ENCODE measurements at regions not wholly inside any gene's neighbourhood (a gene's known extent, or its start where the extent isn't known, plus 50 kb on each side); places are given as distances from the start of the nearest gene placed in this dataset.
A peak's percentile ranks its signal among the peaks of the same experiment; 100 is the strongest.

DNA sequence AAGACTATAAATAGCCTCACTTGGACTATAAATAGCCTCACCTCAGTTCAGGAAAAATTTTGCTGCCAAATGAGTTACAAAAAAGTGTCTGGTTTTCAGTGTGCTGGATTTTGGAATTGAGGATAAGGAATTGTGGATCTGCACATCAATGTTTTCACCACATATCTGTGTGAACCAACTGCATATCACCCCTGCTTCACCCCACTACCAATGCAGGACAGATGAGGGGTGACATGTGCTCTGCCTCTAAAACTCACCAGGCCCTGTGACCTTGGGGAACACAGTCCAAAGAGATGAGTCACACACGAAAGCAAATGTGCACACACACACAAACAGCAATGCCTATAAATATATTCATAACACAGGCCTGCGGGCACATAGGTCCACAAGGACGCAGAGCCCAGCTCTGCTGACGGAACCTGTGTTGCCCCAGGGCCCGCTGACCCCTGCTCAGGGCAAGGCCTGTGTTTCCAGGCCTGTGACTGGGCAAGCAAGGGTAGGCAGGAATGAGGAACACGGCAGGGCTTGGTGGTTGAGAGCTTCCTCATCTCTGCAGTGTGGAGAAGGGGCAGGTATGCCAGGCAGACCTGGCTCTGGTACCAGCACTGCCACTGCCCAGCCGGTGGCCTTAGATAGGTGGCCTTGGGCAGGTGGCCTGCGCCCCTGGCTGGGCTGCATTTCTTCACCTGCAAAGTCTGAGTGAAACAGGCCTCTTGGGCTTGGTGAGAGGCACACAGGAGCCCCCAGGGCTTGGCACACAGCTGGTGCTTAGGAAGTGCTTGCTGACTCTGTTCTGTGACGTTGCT is 82.4 kb downstream of the ARL6IP4 start (continued):
- no peak for TF ChIP-seq U2AF2 (IDR thresholded peaks at IDR 0.05; ENCODE audit: low read depth, low read length)
- TF ChIP-seq, protein P1, sequence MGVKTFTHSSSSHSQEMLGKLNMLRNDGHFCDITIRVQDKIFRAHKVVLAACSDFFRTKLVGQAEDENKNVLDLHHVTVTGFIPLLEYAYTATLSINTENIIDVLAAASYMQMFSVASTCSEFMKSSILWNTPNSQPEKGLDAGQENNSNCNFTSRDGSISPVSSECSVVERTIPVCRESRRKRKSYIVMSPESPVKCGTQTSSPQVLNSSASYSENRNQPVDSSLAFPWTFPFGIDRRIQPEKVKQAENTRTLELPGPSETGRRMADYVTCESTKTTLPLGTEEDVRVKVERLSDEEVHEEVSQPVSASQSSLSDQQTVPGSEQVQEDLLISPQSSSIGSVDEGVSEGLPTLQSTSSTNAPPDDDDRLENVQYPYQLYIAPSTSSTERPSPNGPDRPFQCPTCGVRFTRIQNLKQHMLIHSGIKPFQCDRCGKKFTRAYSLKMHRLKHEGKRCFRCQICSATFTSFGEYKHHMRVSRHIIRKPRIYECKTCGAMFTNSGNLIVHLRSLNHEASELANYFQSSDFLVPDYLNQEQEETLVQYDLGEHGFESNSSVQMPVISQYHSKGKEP (CRISPR knock-in tag; IDR thresholded peaks at IDR 0.05): no peak
- TF ChIP-seq U2AF1 (optimal IDR thresholded peaks at IDR 0.05; ENCODE audit: low read depth, low read length): no peak
- no peak for TF ChIP-seq KDM6A (CRISPR knock-in tag; IDR thresholded peaks at IDR 0.05; ENCODE audit: low read depth)
- TF ChIP-seq JDP2 (CRISPR knock-in tag; IDR thresholded peaks at IDR 0.05; ENCODE audit: borderline replicate concordance): no peak
- TF ChIP-seq ZNF547 (CRISPR knock-in tag; IDR thresholded peaks at IDR 0.05): no peak
- TF ChIP-seq MAZ (IDR thresholded peaks at IDR 0.05; ENCODE audit: borderline replicate concordance, low read depth, low read length): no peak
- no peak for TF ChIP-seq MAZ (CRISPR knock-in tag; IDR thresholded peaks at IDR 0.05; ENCODE audit: low read depth)
- TF ChIP-seq KDM2A (CRISPR knock-in tag; IDR thresholded peaks at IDR 0.05; ENCODE audit: borderline replicate concordance, low read depth): peak; percentile 78
- no peak for TF ChIP-seq NFE2L2 (IDR thresholded peaks at IDR 0.05; ENCODE audit: low read length)
- peak; percentile 41; the same call in 1 of the 2 replicates for TF ChIP-seq NR2F2 (IDR thresholded peaks at IDR 0.05; ENCODE audit: borderline replicate concordance, low read depth)
- TF ChIP-seq ZNF121 (CRISPR knock-in tag; IDR thresholded peaks at IDR 0.05): no peak
- TF ChIP-seq ZNF431 (CRISPR knock-in tag; IDR thresholded peaks at IDR 0.05; ENCODE audit: borderline replicate concordance, low read depth): no peak
- TF ChIP-seq MAFG (CRISPR knock-in tag; IDR thresholded peaks at IDR 0.05): no peak
- no peak for TF ChIP-seq CENPT (CRISPR knock-in tag; IDR thresholded peaks at IDR 0.05; ENCODE audit: low read depth)
- no peak for TF ChIP-seq IKZF1 (IDR thresholded peaks at IDR 0.05)
- no peak for TF ChIP-seq TOE1 (CRISPR knock-in tag; IDR thresholded peaks at IDR 0.05)
- no peak for TF ChIP-seq SMAD9 (CRISPR knock-in tag; IDR thresholded peaks at IDR 0.05)
- no peak for TF ChIP-seq MIXL1 (CRISPR knock-in tag; IDR thresholded peaks at IDR 0.05)
- TF ChIP-seq, protein P2, sequence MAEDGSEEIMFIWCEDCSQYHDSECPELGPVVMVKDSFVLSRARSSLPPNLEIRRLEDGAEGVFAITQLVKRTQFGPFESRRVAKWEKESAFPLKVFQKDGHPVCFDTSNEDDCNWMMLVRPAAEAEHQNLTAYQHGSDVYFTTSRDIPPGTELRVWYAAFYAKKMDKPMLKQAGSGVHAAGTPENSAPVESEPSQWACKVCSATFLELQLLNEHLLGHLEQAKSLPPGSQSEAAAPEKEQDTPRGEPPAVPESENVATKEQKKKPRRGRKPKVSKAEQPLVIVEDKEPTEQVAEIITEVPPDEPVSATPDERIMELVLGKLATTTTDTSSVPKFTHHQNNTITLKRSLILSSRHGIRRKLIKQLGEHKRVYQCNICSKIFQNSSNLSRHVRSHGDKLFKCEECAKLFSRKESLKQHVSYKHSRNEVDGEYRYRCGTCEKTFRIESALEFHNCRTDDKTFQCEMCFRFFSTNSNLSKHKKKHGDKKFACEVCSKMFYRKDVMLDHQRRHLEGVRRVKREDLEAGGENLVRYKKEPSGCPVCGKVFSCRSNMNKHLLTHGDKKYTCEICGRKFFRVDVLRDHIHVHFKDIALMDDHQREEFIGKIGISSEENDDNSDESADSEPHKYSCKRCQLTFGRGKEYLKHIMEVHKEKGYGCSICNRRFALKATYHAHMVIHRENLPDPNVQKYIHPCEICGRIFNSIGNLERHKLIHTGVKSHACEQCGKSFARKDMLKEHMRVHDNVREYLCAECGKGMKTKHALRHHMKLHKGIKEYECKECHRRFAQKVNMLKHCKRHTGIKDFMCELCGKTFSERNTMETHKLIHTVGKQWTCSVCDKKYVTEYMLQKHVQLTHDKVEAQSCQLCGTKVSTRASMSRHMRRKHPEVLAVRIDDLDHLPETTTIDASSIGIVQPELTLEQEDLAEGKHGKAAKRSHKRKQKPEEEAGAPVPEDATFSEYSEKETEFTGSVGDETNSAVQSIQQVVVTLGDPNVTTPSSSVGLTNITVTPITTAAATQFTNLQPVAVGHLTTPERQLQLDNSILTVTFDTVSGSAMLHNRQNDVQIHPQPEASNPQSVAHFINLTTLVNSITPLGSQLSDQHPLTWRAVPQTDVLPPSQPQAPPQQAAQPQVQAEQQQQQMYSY (CRISPR knock-in tag; IDR thresholded peaks at IDR 0.05): no peak
- no peak for TF ChIP-seq GZF1 (CRISPR knock-in tag; IDR thresholded peaks at IDR 0.05)
- no peak for TF ChIP-seq MBD4 (IDR thresholded peaks at IDR 0.05; ENCODE audit: borderline replicate concordance, low read length)
- TF ChIP-seq ZIK1 (CRISPR knock-in tag; IDR thresholded peaks at IDR 0.05; ENCODE audit: borderline replicate concordance, low read depth): no peak
- no peak for TF ChIP-seq ZBTB8A (CRISPR knock-in tag; IDR thresholded peaks at IDR 0.05; ENCODE audit: borderline replicate concordance, low read depth)

Measured in HepG2 (cell line).